T-helper 2 cell treated with Interferon-gamma antibody and Interleukin-4, amounts not matched to agents 5 μg/mL and 100 μg/mL, for 36 hours (primary cell): ENCODE measurements at regions not wholly inside any gene's neighbourhood (a gene's known extent, or its start where the extent isn't known, plus 50 kb on each side); places are given as distances from the start of the nearest gene placed in this dataset.

Experiments
- DNase-seq: peaks from one replicate; pipeline ENCODE4 v3.0.0; 2021; ENCODE audit warnings: low spot score
- H3K27ac Mint-ChIP-seq: one replicate; pipeline ENCODE4 v1.8.0; 2021; ENCODE audit warnings: mild to moderate bottlenecking, mixed read lengths
- H3K27me3 Mint-ChIP-seq: one replicate; pipeline ENCODE4 v1.8.0; 2021; ENCODE audit warnings: low read depth, mixed read lengths
- H3K36me3 Mint-ChIP-seq: one replicate; pipeline ENCODE4 v1.8.0; 2021; ENCODE audit warnings: low read depth, mixed read lengths
- H3K4me1 Mint-ChIP-seq: one replicate; pipeline ENCODE4 v1.8.0; 2021; ENCODE audit warnings: low read depth, mixed read lengths
- H3K4me3 Mint-ChIP-seq: one replicate; pipeline ENCODE4 v1.8.0; 2022; ENCODE audit warnings: mild to moderate bottlenecking, moderate library complexity, mixed read lengths
- H3K9me3 Mint-ChIP-seq: one replicate; pipeline ENCODE4 v1.8.0; 2021; ENCODE audit warnings: mixed read lengths

- peaks cover 14% of the 10 kb centered on the region for H3K9me3 Mint-ChIP-seq
- H3K36me3 Mint-ChIP-seq: no peaks in the 10 kb centered on the region
- H3K4me3 Mint-ChIP-seq: no peak overlapping the region
- no peaks in the 10 kb centered on the region for H3K27me3 Mint-ChIP-seq
- no peak for DNase-seq
- no peak overlapping the region for H3K27ac Mint-ChIP-seq
- no peaks in the 10 kb centered on the region for H3K4me1 Mint-ChIP-seq
Observed at GRCh38 chr7:52074071-52074470, 757.5 kb upstream of the COBL start.

DNA sequence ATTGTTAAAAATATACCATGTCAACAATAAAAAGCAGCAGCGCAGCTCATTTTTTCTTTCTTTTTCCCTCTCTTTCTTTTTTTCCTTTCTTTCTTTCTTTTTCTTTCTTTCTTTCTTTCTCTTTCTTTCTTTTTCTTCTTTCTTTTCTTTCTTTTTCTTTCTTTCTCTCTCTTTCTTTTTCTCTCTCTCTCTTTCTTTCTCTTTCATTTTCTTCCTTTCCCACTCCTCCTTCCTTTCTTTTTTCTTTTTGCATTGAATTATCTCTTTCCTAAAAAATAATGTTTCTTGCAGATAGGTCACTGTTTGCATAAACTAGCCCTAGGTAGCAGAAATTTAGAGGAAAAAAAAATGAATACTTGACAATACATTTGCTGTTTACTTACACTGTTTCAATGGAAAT is 755.1 kb upstream of the COBL start:
- Mint-ChIP-seq H3K9me3 (peaks cover 14% of the 10 kb centered on the region), H3K4me1 (no peaks in the 10 kb centered on the region), H3K27me3 (no peaks in the 10 kb centered on the region), H3K27ac (no peak overlapping the region), H3K36me3 (no peaks in the 10 kb centered on the region), H3K4me3 (no peak overlapping the region)
- DNase-seq: no peak

DNA sequence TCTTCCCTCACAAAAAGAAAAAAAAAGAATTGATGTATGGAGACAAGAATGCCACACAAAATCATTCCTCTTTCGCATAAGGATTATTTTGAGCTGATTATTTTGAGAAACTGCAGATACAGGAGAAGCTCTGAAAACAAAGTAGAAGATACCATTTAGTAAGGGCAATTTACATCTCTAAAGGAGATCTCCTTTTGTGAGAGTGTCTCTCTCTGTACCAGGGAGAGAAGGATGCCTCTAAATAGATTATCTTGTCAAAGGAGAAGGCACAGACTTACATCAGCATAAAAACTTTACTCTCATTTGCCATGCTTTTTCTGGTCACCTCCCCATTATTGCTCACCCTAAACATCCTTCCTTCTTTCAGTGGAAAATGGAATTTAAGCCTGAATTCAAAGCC is 747.9 kb upstream of the COBL start:
- peaks cover 28% of the 10 kb centered on the region for H3K9me3 Mint-ChIP-seq
- H3K36me3 Mint-ChIP-seq: no peaks in the 10 kb centered on the region
- no peak for DNase-seq
- no peak overlapping the region for H3K4me3 Mint-ChIP-seq
- H3K27ac Mint-ChIP-seq: no peak overlapping the region
- H3K27me3 Mint-ChIP-seq: no peaks in the 10 kb centered on the region
- no peaks in the 10 kb centered on the region for H3K4me1 Mint-ChIP-seq

- no peaks in the 10 kb centered on the region for H3K4me1 Mint-ChIP-seq
- no peak overlapping the region for H3K4me3 Mint-ChIP-seq
- no peak overlapping the region for H3K27ac Mint-ChIP-seq
- peaks cover 21% of the 10 kb centered on the region for H3K9me3 Mint-ChIP-seq
- DNase-seq: no peak
- H3K27me3 Mint-ChIP-seq: no peaks in the 10 kb centered on the region
- no peaks in the 10 kb centered on the region for H3K36me3 Mint-ChIP-seq
Observed at GRCh38 chr7:52061666-52062065, 745.1 kb upstream of the COBL start.

GRCh38 chr7:52053525-52053924 is 736.9 kb upstream of the COBL start:
- H3K9me3 Mint-ChIP-seq: peaks cover 42% of the 10 kb centered on the region
- H3K27me3 Mint-ChIP-seq: no peaks in the 10 kb centered on the region
- H3K4me1 Mint-ChIP-seq: no peaks in the 10 kb centered on the region
- no peak overlapping the region for H3K4me3 Mint-ChIP-seq
- no peaks in the 10 kb centered on the region for H3K36me3 Mint-ChIP-seq
- H3K27ac Mint-ChIP-seq: no peak overlapping the region
- no peak for DNase-seq

DNA sequence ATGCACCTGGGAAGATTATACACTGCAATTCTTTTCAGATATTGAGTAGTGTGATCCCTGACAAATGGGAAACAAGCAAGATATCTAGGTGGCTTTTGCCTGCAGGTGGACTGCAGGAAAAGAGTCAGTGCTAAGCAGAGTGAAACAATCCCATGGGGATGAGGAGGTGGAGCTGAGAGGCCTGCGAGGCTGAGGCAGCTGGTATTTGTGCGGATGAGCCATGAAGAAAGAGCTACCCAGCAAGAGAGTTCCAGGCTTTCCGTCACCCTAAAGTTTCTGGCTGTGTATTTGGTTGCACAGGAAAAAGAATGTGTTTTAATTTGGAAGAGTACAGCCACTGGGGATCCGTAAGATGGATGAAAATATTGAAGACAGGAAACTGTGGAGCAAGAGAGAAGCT is 714.1 kb upstream of the COBL start:
- H3K36me3 Mint-ChIP-seq: no peaks in the 10 kb centered on the region
- no peak overlapping the region for H3K27ac Mint-ChIP-seq
- H3K27me3 Mint-ChIP-seq: no peaks in the 10 kb centered on the region
- H3K9me3 Mint-ChIP-seq: peaks cover 16% of the 10 kb centered on the region
- no peaks in the 10 kb centered on the region for H3K4me1 Mint-ChIP-seq
- no peak overlapping the region for H3K4me3 Mint-ChIP-seq
- no peak for DNase-seq

DNA sequence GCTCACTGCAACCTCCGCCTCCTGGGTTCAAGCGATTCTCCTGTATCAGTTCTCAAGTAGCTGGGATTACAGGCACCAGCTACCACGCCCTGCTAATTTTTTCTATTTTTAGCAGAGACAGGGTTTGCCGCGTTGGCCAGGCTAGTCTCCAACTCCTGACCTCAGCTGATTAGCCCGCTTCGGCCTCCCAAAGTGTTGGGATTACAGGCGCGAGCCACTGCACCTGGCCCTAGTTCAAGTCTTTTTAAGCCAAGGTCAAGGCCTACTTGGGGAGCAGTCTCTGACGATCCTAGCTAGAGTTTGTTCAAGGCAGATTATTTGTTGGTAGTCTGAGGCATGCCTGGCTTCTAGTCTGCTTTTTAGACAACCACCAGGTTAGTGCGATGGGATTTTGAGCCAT is 709.5 kb upstream of the COBL start:
- Mint-ChIP-seq H3K4me1 (no peaks in the 10 kb centered on the region), H3K9me3 (peaks cover 16% of the 10 kb centered on the region), H3K27ac (no peak overlapping the region), H3K36me3 (no peaks in the 10 kb centered on the region), H3K4me3 (no peak overlapping the region), H3K27me3 (no peaks in the 10 kb centered on the region)
- DNase-seq: no peak

GRCh38 chr7:52021343-52021742 is 704.7 kb upstream of the COBL start:
- H3K27me3 Mint-ChIP-seq: no peaks in the 10 kb centered on the region
- no peaks in the 10 kb centered on the region for H3K4me1 Mint-ChIP-seq
- H3K27ac Mint-ChIP-seq: no peak overlapping the region

DNA sequence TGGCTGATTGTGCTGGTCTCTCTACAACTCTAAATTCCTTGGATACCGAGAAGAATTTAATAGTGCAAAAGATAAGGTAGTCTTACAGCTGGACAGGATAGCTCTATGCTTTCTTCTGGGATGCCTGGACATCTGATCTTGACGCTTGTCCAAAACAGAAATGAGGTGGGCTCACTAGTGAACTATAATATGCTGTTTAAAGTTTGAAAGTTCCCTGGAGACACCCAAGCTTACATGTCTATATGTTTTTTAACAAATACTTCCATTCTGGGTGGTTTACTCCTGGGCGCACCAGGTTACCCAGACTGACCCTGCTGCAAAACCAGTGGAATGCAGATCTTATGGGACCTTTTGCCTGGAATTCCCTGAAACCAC is 702.1 kb upstream of the COBL start:
- H3K4me3 Mint-ChIP-seq: no peak overlapping the region
- no peaks in the 10 kb centered on the region for H3K4me1 Mint-ChIP-seq
- H3K36me3 Mint-ChIP-seq: no peaks in the 10 kb centered on the region

More at GRCh38 chr7:52021343-52021742, 704.7 kb upstream of the COBL start:
- H3K36me3 Mint-ChIP-seq: no peaks in the 10 kb centered on the region
- DNase-seq: no peak
- no peak overlapping the region for H3K4me3 Mint-ChIP-seq
- H3K9me3 Mint-ChIP-seq: peaks cover 14% of the 10 kb centered on the region

GRCh38 chr7:52017802-52018679 is 701.4 kb upstream of the COBL start:
- Mint-ChIP-seq H3K27ac (no peak overlapping the region), H3K4me1 (no peaks in the 10 kb centered on the region), H3K36me3 (no peaks in the 10 kb centered on the region), H3K9me3 (peaks cover 10% of the 10 kb centered on the region), H3K27me3 (no peaks in the 10 kb centered on the region), H3K4me3 (no peak overlapping the region)
- no peak for DNase-seq

More for the DNA sequence above, 702.1 kb upstream of the COBL start:
- Mint-ChIP-seq H3K9me3 (peaks cover 10% of the 10 kb centered on the region), H3K27ac (no peak overlapping the region), H3K27me3 (no peaks in the 10 kb centered on the region)
- DNase-seq: no peak

GRCh38 chr7:52009181-52009580 is 692.6 kb upstream of the COBL start:
- no peak for DNase-seq
- H3K27ac Mint-ChIP-seq: no peak overlapping the region
- no peaks in the 10 kb centered on the region for H3K27me3 Mint-ChIP-seq
- no peaks in the 10 kb centered on the region for H3K36me3 Mint-ChIP-seq
- H3K9me3 Mint-ChIP-seq: peaks cover 29% of the 10 kb centered on the region
- no peak overlapping the region for H3K4me3 Mint-ChIP-seq
- no peaks in the 10 kb centered on the region for H3K4me1 Mint-ChIP-seq

GRCh38 chr7:52006674-52007073 is 690.1 kb upstream of the COBL start:
- Mint-ChIP-seq H3K27ac (no peak overlapping the region), H3K4me3 (no peak overlapping the region), H3K4me1 (no peaks in the 10 kb centered on the region), H3K27me3 (no peaks in the 10 kb centered on the region), H3K36me3 (no peaks in the 10 kb centered on the region), H3K9me3 (peaks cover 42% of the 10 kb centered on the region)
- no peak for DNase-seq

- peaks cover 42% of the 10 kb centered on the region for H3K9me3 Mint-ChIP-seq
- H3K27ac Mint-ChIP-seq: no peak overlapping the region
- H3K4me3 Mint-ChIP-seq: no peak overlapping the region
- H3K4me1 Mint-ChIP-seq: no peaks in the 10 kb centered on the region
- H3K36me3 Mint-ChIP-seq: no peaks in the 10 kb centered on the region
- no peaks in the 10 kb centered on the region for H3K27me3 Mint-ChIP-seq
- DNase-seq: no peak
Observed at GRCh38 chr7:52005613-52006012, 689.0 kb upstream of the COBL start.

- Mint-ChIP-seq H3K27me3 (no peaks in the 10 kb centered on the region), H3K27ac (no peak overlapping the region), H3K9me3 (peaks cover 39% of the 10 kb centered on the region), H3K4me3 (no peak overlapping the region), H3K4me1 (no peaks in the 10 kb centered on the region), H3K36me3 (no peaks in the 10 kb centered on the region)
- DNase-seq: no peak
Observed at GRCh38 chr7:51995596-51996179, 679.1 kb upstream of the COBL start.

DNA sequence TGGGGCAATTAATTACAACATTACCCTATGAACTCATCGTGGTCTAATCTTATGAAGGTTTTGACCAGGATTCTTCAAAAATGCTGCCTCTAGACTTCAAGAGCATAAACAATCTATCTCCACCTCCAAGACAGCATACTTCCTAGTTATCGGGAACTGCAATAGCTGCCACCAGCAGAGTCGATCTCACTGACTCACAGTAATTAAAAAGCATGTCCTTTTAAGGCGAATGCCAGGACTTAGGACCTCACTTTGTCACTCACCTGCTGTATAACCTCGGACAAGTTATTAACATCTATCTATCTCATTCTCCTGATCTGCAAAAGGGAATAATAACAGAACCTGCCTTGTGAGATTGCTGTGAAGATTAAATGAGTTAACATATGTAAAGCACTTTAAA is 666.0 kb upstream of the COBL start:
- Mint-ChIP-seq H3K27me3 (no peaks in the 10 kb centered on the region), H3K27ac (no peak overlapping the region), H3K36me3 (no peaks in the 10 kb centered on the region), H3K4me1 (no peaks in the 10 kb centered on the region), H3K4me3 (no peak overlapping the region), H3K9me3 (peaks cover 19% of the 10 kb centered on the region)
- no peak for DNase-seq
